AG09309 (cell line): ENCODE measurements at regions not wholly inside any gene's neighbourhood (a gene's known extent, or its start where the extent isn't known, plus 50 kb on each side); places are given as distances from the start of the nearest gene placed in this dataset.
"Not testable (repeated sequence)": the region's sequence is repeated elsewhere in the genome, so short reads cannot be mapped to it uniquely, and the experiment has no call there.

Experiments
- DNase-seq: peaks from one replicate; pipeline ENCODE4 v3.0.0-alpha.2; 2010; ENCODE audit warnings: low read depth
- H3K4me3 ChIP-seq: 2 replicates; pipeline ENCODE4 v1.5.1; 2011; ENCODE audit warnings: mild to moderate bottlenecking, low read depth, low read length, moderate library complexity; ENCODE audit not compliant: control insufficient read depth
- TF ChIP-seq, protein P1 (sequence below): IDR thresholded peaks from 2 replicates; pipeline ENCODE4 v1.5.1; 2011; ENCODE audit warnings: mild to moderate bottlenecking, low read depth, low read length, inconsistent platforms; ENCODE audit not compliant: insufficient read depth, control insufficient read depth; ENCODE audit errors: missing control alignments

DNA sequence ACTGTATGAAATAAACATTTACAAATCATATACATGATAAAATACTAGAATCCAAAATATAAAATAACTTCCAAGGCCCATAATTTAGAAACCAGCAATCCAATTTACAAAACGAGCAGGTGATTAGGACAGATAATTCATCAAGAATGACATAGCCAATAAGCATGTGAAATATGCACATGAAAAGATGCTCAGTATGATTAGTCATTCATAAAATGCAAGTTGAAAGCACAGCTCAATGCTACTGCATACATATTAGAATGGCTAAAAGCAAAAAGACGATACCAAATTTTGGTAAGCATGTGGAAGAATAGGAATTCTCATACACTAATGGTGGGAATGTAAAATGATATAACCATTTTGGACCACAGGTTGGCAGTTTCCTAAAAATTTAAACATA is 837.2 kb upstream of the MIR17HG start:
- no peak for DNase-seq
- H3K4me3 ChIP-seq: no peak overlapping the region
- TF ChIP-seq, protein P1, sequence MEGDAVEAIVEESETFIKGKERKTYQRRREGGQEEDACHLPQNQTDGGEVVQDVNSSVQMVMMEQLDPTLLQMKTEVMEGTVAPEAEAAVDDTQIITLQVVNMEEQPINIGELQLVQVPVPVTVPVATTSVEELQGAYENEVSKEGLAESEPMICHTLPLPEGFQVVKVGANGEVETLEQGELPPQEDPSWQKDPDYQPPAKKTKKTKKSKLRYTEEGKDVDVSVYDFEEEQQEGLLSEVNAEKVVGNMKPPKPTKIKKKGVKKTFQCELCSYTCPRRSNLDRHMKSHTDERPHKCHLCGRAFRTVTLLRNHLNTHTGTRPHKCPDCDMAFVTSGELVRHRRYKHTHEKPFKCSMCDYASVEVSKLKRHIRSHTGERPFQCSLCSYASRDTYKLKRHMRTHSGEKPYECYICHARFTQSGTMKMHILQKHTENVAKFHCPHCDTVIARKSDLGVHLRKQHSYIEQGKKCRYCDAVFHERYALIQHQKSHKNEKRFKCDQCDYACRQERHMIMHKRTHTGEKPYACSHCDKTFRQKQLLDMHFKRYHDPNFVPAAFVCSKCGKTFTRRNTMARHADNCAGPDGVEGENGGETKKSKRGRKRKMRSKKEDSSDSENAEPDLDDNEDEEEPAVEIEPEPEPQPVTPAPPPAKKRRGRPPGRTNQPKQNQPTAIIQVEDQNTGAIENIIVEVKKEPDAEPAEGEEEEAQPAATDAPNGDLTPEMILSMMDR: no peak

DNA sequence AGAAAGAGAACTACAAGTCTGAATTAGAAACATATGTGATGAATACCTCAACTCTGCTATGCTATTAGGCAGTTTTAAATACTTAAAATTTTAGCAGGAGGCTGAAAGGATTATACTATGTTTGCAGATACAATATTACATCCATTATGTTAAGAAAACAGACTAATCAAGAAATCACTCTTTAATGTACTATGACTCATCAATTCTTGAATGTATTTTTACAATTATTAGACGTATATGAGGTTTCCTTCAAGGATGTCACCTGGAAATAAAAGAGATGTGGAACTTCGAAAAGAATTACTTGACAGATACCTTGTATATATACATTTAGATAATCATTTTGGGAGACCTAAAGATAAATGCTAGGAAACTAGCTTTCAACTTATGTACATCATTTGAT is 835.6 kb upstream of the MIR17HG start:
- TF ChIP-seq, protein P1: no peak
- H3K4me3 ChIP-seq: no peak overlapping the region
- DNase-seq: no peak

DNA sequence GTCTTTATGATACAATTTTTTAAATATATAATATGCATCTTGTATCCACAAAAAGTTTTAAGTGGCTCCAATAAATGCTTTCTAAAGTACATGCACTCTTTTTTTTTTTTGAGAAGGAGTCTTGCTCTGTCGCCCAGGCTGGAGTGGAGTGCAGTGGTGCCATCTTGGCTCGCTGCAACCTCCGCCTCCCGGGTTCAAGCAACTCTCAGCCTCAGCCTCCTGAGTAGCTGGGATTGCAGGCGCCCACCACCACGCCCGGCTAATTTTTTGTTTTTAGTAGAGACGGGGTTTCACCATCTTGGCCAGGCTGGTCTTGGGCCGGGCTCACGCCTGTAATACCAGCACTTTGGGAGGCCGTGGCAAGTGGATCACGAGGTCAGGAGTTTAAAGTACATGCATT is 832.8 kb upstream of the MIR17HG start:
- not testable (repeated sequence) for H3K4me3 ChIP-seq, DNase-seq

DNA sequence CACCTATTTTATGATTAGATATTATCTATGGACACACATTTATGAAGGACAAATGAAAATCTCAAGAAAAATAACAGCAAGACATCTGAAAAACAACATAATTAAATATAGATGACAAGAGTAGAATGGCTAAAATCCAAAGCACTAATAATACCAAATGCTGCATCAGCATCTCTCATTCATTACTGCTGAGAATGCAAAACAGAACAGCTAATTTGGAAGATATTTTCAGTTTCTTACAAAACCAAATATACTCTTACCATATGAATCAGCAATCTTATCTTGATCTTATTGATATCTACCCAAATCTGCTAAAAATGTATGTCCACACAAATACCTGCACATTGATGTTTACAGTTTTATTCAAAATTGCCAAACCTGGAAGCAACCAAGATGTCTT is 829.1 kb upstream of the MIR17HG start:
- TF ChIP-seq, protein P1: no peak
- no peak for DNase-seq
- no peak overlapping the region for H3K4me3 ChIP-seq

DNA sequence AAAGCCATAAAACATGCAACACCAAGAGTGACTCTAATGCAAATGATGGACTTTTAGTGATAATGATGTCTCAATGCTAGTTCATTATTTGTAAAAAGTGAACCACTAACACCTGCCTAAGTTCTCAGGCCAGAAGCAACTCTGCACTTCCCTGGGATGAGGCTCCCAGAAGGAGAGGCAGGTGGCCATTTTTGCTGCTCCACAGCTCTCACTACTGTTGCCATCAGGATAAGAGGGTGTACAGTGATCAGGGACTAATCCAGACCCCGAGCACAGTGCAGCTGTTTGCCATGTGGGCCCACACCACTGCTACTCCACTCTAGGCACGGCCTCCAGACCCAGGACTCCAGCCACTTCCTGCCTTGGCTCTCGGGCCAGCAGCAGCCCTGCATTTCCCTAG is 828.3 kb upstream of the MIR17HG start:
- DNase-seq: no peak
- no peak overlapping the region for H3K4me3 ChIP-seq
- TF ChIP-seq, protein P1: no peak

DNA sequence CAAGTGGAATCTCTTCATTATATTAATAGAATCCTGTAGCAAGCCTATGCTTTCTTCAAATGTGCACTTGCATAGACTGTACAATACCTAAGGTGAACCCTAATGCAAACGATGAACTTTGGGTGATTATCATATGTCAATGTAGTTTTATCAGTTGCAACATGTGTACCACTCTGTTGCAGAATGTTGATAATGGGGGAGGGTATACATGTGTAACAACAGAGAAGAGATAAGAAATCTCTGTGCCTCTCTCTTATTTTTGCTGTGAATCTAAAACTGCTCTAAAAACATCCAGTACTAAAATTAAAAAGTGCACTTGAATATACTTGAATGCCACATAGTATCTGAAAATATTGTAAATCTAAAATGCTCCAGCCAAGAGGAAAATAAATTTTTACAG is 820.8 kb upstream of the MIR17HG start:
- TF ChIP-seq, protein P1: no peak
- no peak overlapping the region for H3K4me3 ChIP-seq
- DNase-seq: no peak

DNA sequence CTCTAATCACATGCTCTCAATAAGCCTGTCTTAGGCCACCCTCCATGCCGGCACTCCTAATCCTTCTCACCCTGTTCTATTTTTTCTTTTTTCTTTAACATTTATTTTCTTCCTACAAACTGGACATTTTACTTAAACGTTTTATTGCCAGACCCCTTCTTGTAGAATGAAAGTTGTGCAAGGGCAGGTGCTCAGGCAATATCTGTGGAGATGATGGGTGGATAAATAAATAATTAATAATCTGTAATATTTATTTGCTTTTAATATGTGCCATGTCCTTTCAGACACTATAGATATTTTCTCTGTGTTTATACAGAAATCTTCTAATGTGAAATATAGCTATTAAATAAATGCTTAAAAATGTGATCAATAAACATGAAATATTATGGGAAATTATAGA is 815.7 kb upstream of the MIR17HG start:
- TF ChIP-seq, protein P1: no peak
- DNase-seq: no peak
- no peak overlapping the region for H3K4me3 ChIP-seq
